ENCODE measurements at regions not wholly inside any gene's neighbourhood (a gene's known extent, or its start where the extent isn't known, plus 50 kb on each side); places are given as distances from the start of the nearest gene placed in this dataset.

GRCh38 chr9:4435197-4435596, 55.1 kb upstream of the SLC1A1 start:
- no peak for DNase-seq

GRCh38 chr9:4433379-4433778, 56.9 kb upstream of the SLC1A1 start:
- DNase-seq, result no peak

GRCh38 chr9:4430432-4431261, 59.6 kb upstream of the SLC1A1 start:
- DNase-seq, result no peak

- no peak for DNase-seq
Measured at GRCh38 chr9:4425319-4426045, 64.8 kb upstream of the SLC1A1 start.

- DNase-seq, result no peak
Measured at GRCh38 chr9:4424891-4425290, 65.4 kb upstream of the SLC1A1 start.

- no peak for DNase-seq
Measured at GRCh38 chr9:4424038-4424437, 66.2 kb upstream of the SLC1A1 start.

- DNase-seq, result no peak
Measured at GRCh38 chr9:4423207-4423610, 67.1 kb upstream of the SLC1A1 start.

GRCh38 chr9:4422495-4422894, 67.8 kb upstream of the SLC1A1 start:
- DNase-seq, result no peak

GRCh38 chr9:4421847-4422246, 68.4 kb upstream of the SLC1A1 start:
- DNase-seq, result no peak

GRCh38 chr9:4420351-4420750, 69.9 kb upstream of the SLC1A1 start:
- no peak for DNase-seq

GRCh38 chr9:4417578-4418325, 72.5 kb upstream of the SLC1A1 start:
- DNase-seq, result no peak

- no peak for DNase-seq
Measured at GRCh38 chr9:4416467-4416866, 73.8 kb upstream of the SLC1A1 start.

GRCh38 chr9:4415281-4415680, 75.0 kb upstream of the SLC1A1 start:
- DNase-seq, result no peak

- DNase-seq, result no peak
Measured at GRCh38 chr9:4413856-4414255, 76.4 kb upstream of the SLC1A1 start.

GRCh38 chr9:4404156-4404555, 86.1 kb upstream of the SLC1A1 start:
- no peak for DNase-seq

GRCh38 chr9:4402501-4402900, 87.8 kb upstream of the SLC1A1 start:
- DNase-seq, result no peak

GRCh38 chr9:4400731-4401130, 89.5 kb upstream of the SLC1A1 start:
- no peak for DNase-seq

GRCh38 chr9:4397917-4398316, 92.4 kb upstream of the SLC1A1 start:
- DNase-seq, result no peak

- DNase-seq, result no peak
Measured at GRCh38 chr9:4393806-4394523, 94.1 kb upstream of the GLIS3 start.

- no peak for DNase-seq
Measured at GRCh38 chr9:4389755-4390154, 89.9 kb upstream of the GLIS3 start.

- DNase-seq, result no peak
Measured at GRCh38 chr9:4389003-4389402, 89.1 kb upstream of the GLIS3 start.

GRCh38 chr9:4386819-4387218, 87.0 kb upstream of the GLIS3 start:
- DNase-seq, result no peak

GRCh38 chr9:4384750-4385149, 84.9 kb upstream of the GLIS3 start:
- DNase-seq, result no peak

All from NCI-H146 (cell line).